Ovary (tissue), 7 donors: ENCODE measurements at regions not wholly inside any gene's neighbourhood (a gene's known extent, or its start where the extent isn't known, plus 50 kb on each side); places are given as distances from the start of the nearest gene placed in this dataset.

Source experiments
- DNase-seq, 5 donors: peaks; one replicate each; pipeline ENCODE4 v3.0.0-alpha.2; 2019 to 2020
- H3K27ac ChIP-seq, 2 donors: fragments of 200-600 bp; one replicate each; pipeline versions ENCODE4 v1.5.1 to v1.8.0; 2019 to 2022
- H3K27me3 ChIP-seq: fragments of 200-600 bp; one replicate; pipeline ENCODE4 v1.8.0; 2022
- H3K36me3 ChIP-seq: fragments of 200-600 bp; sonication (generic); one replicate; pipeline ENCODE4 v1.5.1; 2019
- H3K4me1 ChIP-seq: one replicate; pipeline ENCODE4 v1.8.1; 2013; ENCODE audit warnings: mild to moderate bottlenecking, moderate library complexity; ENCODE audit not compliant: insufficient read depth
- H3K4me3 ChIP-seq: fragments of 200-600 bp; sonication (generic); one replicate; pipeline ENCODE4 v1.5.1; 2017
- H3K9me3 ChIP-seq, 2 donors: fragments of 200-600 bp in 1 of 2; sonication (generic) in 1 of 2; one replicate each; pipeline versions ENCODE4 v1.5.1 to v1.8.1; 2013 to 2019; ENCODE audit warnings: mild to moderate bottlenecking in 1 of 2, moderate library complexity in 1 of 2
- EP300 ChIP-seq: sonication (generic); formaldehyde crosslinking; IDR thresholded peaks from one replicate; pipeline ENCODE4 v1.6.1; 2017; ENCODE audit warnings: antibody characterized with exemption
- POLR2A ChIP-seq: fragments of 450-650 bp; IDR thresholded peaks from one replicate; pipeline ENCODE4 v1.6.1; 2017; ENCODE audit warnings: antibody characterized with exemption, mild to moderate bottlenecking, moderate library complexity
- WGBS, 3 donors: extraction: QIAGEN DNeasy Blood & Tissue Kit in 1 of 3; methylation state at CpG; one replicate each; pipeline versions ENCODE4 v1.1.5 to v1.1.7; 2013 to 2017; 5-methylcytosine and 5-hydroxymethylcytosine counted together
- intact Hi-C, 4 donors: fragments of 100-400 bp; cut with DNase I; formaldehyde crosslinking; loops; one replicate each; pipeline versions ENCODE4 v1.11.0 to v1.15.1; 2022 to 2023
- TF ChIP-seq, protein P1 (sequence below), 3 donors: fragments of 450-650 bp in 2 of 3; fragments of 200-600 bp in 1 of 3; IDR thresholded peaks; one replicate each; pipeline versions ENCODE4 v1.5.1 to v1.8.0; 2016 to 2022; ENCODE audit warnings: antibody characterized with exemption in 3 of 3, mild to moderate bottlenecking in 1 of 3
- donor health status: DM: no; HTN: no; CAD: no; lungs with moderate emphysema.
- donor health status: DM: no; HTN: no; CAD: no.
- donor health status: Bipolar disorder and iron deficiency.
- donor health status: DM: no; HTN: no; CAD: no.
- donor health status: DM: yes; HTN: yes; CAD: no.

DNA sequence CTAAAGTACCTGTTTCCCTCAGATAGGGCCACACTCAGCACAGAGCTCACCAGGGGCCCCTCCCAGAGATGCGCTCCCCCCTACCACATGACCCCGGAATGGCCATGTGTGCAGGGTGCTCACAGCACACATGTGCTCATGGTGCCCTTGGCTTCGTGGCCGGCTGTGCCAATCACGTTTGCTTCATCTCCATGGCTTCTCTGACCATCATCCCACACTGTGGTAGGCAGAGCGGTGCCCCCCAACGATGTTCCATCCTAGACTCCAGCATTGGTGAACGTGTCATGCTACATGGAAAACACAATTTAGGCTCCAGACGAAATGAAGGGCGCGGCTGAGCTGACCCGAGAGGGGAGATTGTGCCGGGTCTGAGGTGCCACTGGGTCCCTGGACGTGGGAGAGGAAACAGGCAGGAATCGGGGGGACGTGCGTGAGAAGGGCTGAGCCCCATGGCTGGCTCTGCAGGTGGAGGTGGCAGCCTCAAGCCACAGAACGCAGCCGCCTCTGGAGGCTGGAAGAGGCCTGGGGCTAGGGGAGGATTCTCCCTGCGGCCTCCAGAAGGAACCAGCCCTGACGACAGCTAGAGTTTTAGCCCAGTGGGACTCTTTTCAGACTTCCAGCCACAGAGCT, 126.5 kb downstream of the DLL1 start:
- Histone ChIP-seq H3K4me3 (no peak overlapping the region), H3K27ac (no peak overlapping the region), H3K4me1 (peaks cover 2% of the 10 kb centered on the region), H3K9me3 (no peaks in the 10 kb centered on the region), H3K36me3 (no peaks in the 10 kb centered on the region), H3K27me3 (no peaks in the 10 kb centered on the region)
- TF ChIP-seq, protein P1, sequence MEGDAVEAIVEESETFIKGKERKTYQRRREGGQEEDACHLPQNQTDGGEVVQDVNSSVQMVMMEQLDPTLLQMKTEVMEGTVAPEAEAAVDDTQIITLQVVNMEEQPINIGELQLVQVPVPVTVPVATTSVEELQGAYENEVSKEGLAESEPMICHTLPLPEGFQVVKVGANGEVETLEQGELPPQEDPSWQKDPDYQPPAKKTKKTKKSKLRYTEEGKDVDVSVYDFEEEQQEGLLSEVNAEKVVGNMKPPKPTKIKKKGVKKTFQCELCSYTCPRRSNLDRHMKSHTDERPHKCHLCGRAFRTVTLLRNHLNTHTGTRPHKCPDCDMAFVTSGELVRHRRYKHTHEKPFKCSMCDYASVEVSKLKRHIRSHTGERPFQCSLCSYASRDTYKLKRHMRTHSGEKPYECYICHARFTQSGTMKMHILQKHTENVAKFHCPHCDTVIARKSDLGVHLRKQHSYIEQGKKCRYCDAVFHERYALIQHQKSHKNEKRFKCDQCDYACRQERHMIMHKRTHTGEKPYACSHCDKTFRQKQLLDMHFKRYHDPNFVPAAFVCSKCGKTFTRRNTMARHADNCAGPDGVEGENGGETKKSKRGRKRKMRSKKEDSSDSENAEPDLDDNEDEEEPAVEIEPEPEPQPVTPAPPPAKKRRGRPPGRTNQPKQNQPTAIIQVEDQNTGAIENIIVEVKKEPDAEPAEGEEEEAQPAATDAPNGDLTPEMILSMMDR (IDR thresholded peaks at IDR 0.05): no peak
- no peak for TF ChIP-seq EP300
- WGBS, 3 donors: 86 to 89% (median 87%) methylated on average over 21 of the region's 21 CpGs
- DNase-seq: peak in 1 of 5 donors; percentile 29
- intact Hi-C loops: no loop called here

DNA sequence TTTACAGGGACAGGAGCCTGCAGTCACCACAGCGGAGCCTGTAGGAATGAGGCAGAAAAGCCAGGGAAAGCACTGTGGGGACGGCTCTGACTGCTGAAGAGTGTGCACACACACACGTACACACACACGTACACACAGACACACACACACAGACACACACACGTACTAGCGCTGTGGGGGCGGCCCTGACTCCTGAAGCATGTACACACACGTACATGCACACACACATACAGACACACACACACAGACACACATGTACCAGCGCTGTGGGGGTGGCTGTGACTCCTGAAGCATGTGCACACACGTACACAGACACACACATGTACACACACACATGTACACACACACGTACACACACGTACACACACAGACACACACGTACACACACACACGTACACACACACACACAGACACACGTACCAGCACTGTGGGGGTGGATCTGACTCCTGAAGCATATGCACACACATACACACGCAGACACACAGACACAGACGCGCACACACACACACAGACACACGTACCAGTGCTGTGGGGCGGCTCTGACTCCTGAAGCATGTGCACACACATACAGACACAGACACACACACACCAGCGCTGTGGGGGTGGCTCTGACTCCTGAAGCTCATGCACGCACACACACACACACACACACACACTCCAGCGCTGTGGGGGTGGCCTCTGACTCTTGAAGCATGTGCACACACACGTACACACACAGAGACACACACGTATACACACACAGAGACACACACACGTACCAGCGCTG, 127.3 kb downstream of the DLL1 start:
- H3K36me3 ChIP-seq: no peaks in the 10 kb centered on the region
- no peaks in the 10 kb centered on the region for H3K27me3 ChIP-seq
- TF ChIP-seq EP300: no peak
- H3K4me1 ChIP-seq: peaks cover 2% of the 10 kb centered on the region
- H3K4me3 ChIP-seq: no peak overlapping the region
- H3K9me3 ChIP-seq: no peaks in the 10 kb centered on the region
- H3K27ac ChIP-seq: no peak overlapping the region
- intact Hi-C loops: no loop called here
- 88 to 91% (median 88%) methylated on average over 27 of the region's 27 CpGs for WGBS, 3 donors
- DNase-seq: peak in 2 of 5 donors; percentile 8 to 23

DNA sequence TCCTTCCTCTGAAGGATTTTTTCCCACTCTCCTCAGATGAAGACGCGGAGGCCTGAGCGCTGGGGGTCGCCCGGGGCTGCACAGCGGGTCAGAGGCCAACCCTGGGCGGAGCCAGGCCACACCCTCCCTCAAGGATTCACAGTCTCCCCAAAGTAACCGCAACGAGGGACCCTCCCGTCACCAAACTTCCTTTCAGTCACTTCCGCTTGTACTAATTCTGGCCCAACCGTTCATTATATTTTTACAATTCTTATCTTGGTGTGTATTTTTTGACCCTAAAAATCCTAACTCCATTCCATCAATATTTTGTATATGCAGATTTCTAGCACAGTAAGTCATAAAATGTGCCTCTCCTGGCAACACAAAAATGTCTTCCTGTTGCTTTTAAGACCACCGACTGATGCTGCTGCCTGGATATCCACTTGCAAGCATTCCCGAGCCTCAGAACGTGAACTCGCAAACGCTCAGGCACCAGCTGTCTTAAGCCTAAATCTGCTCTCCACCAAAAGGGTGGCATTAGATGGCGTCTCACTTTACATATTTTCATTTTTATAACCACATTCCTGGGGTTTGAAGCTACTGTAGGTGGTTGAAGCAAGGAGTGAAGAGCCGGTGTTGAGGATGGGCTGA, 128.0 kb downstream of the DLL1 start:
- WGBS, 3 donors: 85 to 90% (median 89%) methylated on average over 19 of the region's 19 CpGs
- Histone ChIP-seq H3K4me3 (no peak overlapping the region), H3K4me1 (peaks cover 2% of the 10 kb centered on the region), H3K9me3 (no peaks in the 10 kb centered on the region), H3K36me3 (no peaks in the 10 kb centered on the region), H3K27me3 (no peaks in the 10 kb centered on the region), H3K27ac (no peak overlapping the region)
- intact Hi-C loops: no loop called here
- TF ChIP-seq POLR2A: no peak
- no peak for TF ChIP-seq EP300
- TF ChIP-seq, protein P1 (IDR thresholded peaks at IDR 0.05): no peak
- no peak for DNase-seq

DNA sequence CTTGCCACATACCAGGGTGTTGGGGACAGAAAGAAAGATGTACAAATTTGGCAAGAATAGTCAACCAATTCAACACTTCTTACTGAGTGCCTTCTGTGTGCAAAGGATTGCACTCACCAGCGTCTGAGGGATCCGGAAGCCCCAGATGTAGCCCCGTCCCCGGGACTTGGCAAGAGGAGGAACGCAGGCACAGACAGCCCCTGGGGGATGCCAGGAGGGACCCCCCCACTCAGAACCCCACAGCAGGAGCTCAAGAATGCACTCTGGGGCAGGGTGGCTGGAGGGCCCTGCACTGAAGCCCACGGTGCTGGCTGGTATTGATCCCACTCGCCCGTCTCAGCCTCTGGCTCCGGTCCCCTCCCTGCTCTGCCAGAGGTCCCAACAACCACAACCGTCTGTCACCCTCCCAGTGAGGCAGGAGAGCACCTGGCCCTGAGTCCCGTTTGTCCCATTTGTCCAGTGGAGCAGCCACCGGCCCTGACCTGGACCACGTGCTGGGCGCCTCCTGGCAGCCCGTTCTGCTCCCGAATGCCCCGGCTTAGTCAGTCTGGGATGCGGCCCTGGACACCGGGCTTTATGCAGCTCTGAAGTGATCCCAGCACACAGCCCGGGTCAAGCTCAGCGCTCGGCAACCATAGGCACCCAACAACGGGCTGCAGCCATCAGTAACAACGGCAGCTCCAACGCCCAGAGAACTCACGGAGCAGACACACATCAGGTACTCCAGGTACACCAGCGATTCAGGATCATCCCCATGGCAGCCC, 128.7 kb downstream of the DLL1 start:
- DNase-seq: peak in 2 of 5 donors; percentile 13 to 29
- Histone ChIP-seq H3K27me3 (no peaks in the 10 kb centered on the region), H3K36me3 (no peaks in the 10 kb centered on the region), H3K27ac (no peak overlapping the region), H3K4me3 (no peak overlapping the region), H3K4me1 (peaks cover 2% of the 10 kb centered on the region), H3K9me3 (no peaks in the 10 kb centered on the region)
- intact Hi-C loops: no loop called here
- 93 to 96% (median 93%) methylated on average over 27 of the region's 27 CpGs for WGBS, 3 donors
- TF ChIP-seq EP300: no peak
- no peak for TF ChIP-seq POLR2A
- TF ChIP-seq, protein P1 (IDR thresholded peaks at IDR 0.05): no peak
